OCI-LY7 (cell line): ENCODE measurements at regions not wholly inside any gene's neighbourhood (a gene's known extent, or its start where the extent isn't known, plus 50 kb on each side); places are given as distances from the start of the nearest gene placed in this dataset.

ENCODE experiments used
- BruUV-seq: library from RNA; stranded (reverse); fragments of 400-500 nt; replicated peaks from 2 replicates; lab custom pipeline; 2021; lab: Mats Ljungman, UMichigan
- CTCF ChIA-PET: fragments of 300-600 bp; sonication (Branson Sonifier 250); formaldehyde crosslinking; loops from one replicate; lab custom pipeline; 2022; ENCODE audit warnings: antibody characterized with exemption; ENCODE audit not compliant: unreplicated experiment; lab: Charles Lee
- POLR2A ChIA-PET: fragments of 300-600 bp; sonication (Branson Sonifier 250); formaldehyde crosslinking; loops from one replicate; lab custom pipeline; 2022; ENCODE audit warnings: antibody characterized with exemption; lab: Charles Lee
- DNase-seq: peaks from one replicate; pipeline ENCODE4 v3.0.0-alpha.2; 2015; ENCODE audit warnings: low spot score
- H2AFZ ChIP-seq: fragments of 200-600 bp; sonication (generic), shearing (Covaris generic); 2 replicates; pipeline ENCODE4 v1.6.1; 2014; ENCODE audit warnings: mild to moderate bottlenecking, antibody characterized with exemption, low read length, moderate library complexity
- H3K27ac ChIP-seq: fragments of 200-600 bp; sonication (generic); 2 replicates; pipeline ENCODE4 v1.5.1; 2014; ENCODE audit warnings: mixed run types, low read depth, mild to moderate bottlenecking, moderate library complexity, low read length, inconsistent platforms; ENCODE audit not compliant: poor library complexity, severe bottlenecking
- H3K36me3 ChIP-seq: fragments of 200-600 bp; sonication (generic); 2 replicates; pipeline ENCODE4 v1.6.1; 2014; ENCODE audit warnings: mild to moderate bottlenecking, antibody characterized with exemption, low read length, moderate library complexity, mixed read lengths; ENCODE audit not compliant: insufficient read depth
- H3K4me1 ChIP-seq: fragments of 200-600 bp; sonication (generic); 2 replicates; pipeline ENCODE4 v1.5.1; 2014; ENCODE audit warnings: mild to moderate bottlenecking, low read length; ENCODE audit not compliant: insufficient read depth, poor library complexity, severe bottlenecking
- H3K4me2 ChIP-seq: fragments of 200-600 bp; sonication (generic); 2 replicates; pipeline ENCODE4 v1.6.1; 2014; ENCODE audit warnings: mild to moderate bottlenecking, low read length
- H3K4me3 ChIP-seq: fragments of 200-600 bp; sonication (generic); 2 replicates; pipeline ENCODE4 v1.5.1; 2014; ENCODE audit warnings: mild to moderate bottlenecking, low read depth, low read length; ENCODE audit not compliant: poor library complexity, severe bottlenecking
- H3K79me2 ChIP-seq: fragments of 200-600 bp; sonication (generic); 2 replicates; pipeline ENCODE4 v1.6.1; 2016; ENCODE audit warnings: low read depth, mild to moderate bottlenecking, low read length, moderate library complexity, mixed read lengths; ENCODE audit not compliant: insufficient read depth
- H3K9me2 ChIP-seq: fragments of 200-600 bp; sonication (generic); 2 replicates; pipeline ENCODE4 v1.6.1; 2016; ENCODE audit warnings: mild to moderate bottlenecking, low read length, mixed read lengths; ENCODE audit not compliant: insufficient read depth
- H3K9me3 ChIP-seq: fragments of 200-600 bp; sonication (generic); 2 replicates; pipeline ENCODE4 v1.6.1; 2014; ENCODE audit warnings: mild to moderate bottlenecking, mixed run types, low read length, mixed read lengths
- H4K20me1 ChIP-seq: fragments of 200-600 bp; sonication (generic); 2 replicates; pipeline ENCODE4 v1.6.1; 2014; ENCODE audit warnings: mild to moderate bottlenecking, antibody characterized with exemption, low read length, moderate library complexity, mixed read lengths; ENCODE audit not compliant: insufficient read depth
- CTCF ChIP-seq: fragments of 200-600 bp; sonication (generic); conservative IDR thresholded peaks from 2 replicates; pipeline ENCODE4 v1.5.1; 2014; ENCODE audit warnings: mild to moderate bottlenecking, antibody characterized with exemption, low read length, moderate library complexity, mixed read lengths
- EZH2phosphoT487 ChIP-seq: fragments of 200-600 bp; sonication (generic); IDR thresholded peaks from 2 replicates; pipeline ENCODE4 v1.6.1; 2018; ENCODE audit warnings: low read depth, borderline replicate concordance, mild to moderate bottlenecking, mixed run types, antibody characterized with exemption, low read length, moderate library complexity, mixed read lengths
- intact Hi-C: fragments of 100-400 bp; cut with micrococcal nuclease; formaldehyde crosslinking; loops from one replicate; pipeline ENCODE4 v1.10.0; 2022; ENCODE audit not compliant: unreplicated experiment

GRCh38 chr10:83617692-83618545, 521.4 kb upstream of the GHITM start:
- no peaks in the 10 kb centered on the region for H3K4me1 ChIP-seq
- no peaks in the 10 kb centered on the region for H4K20me1 ChIP-seq
- intact Hi-C loops: no loop called here
- no peaks in the 10 kb centered on the region for H3K79me2 ChIP-seq
- H2AFZ ChIP-seq: no peak overlapping the region
- no peak overlapping the region for H3K4me2 ChIP-seq
- H3K4me3 ChIP-seq: no peak overlapping the region
- POLR2A ChIA-PET: no interaction called here
- H3K9me2 ChIP-seq: no peaks in the 10 kb centered on the region
- CTCF ChIA-PET: no interaction called here
- no peak for DNase-seq
- no peaks in the 10 kb centered on the region for H3K36me3 ChIP-seq
- H3K9me3 ChIP-seq: no peaks in the 10 kb centered on the region
- no TSS peak for BruUV-seq
- H3K27ac ChIP-seq: no peak overlapping the region
- TF ChIP-seq CTCF: no peak
- no peak for TF ChIP-seq EZH2phosphoT487

GRCh38 chr10:83625831-83626360, 513.4 kb upstream of the GHITM start:
- Histone ChIP-seq H2AFZ (no peak overlapping the region), H3K4me2 (no peak overlapping the region), H3K4me3 (no peak overlapping the region), H3K79me2 (no peaks in the 10 kb centered on the region), H3K4me1 (no peaks in the 10 kb centered on the region), H3K27ac (no peak overlapping the region), H3K9me3 (no peaks in the 10 kb centered on the region), H4K20me1 (no peaks in the 10 kb centered on the region), H3K36me3 (no peaks in the 10 kb centered on the region), H3K9me2 (no peaks in the 10 kb centered on the region)
- intact Hi-C loops: no loop called here
- ChIA-PET CTCF (no interaction called here), POLR2A (no interaction called here)
- BruUV-seq: no TSS peak
- DNase-seq: no peak
- TF ChIP-seq EZH2phosphoT487 (no peak), CTCF (no peak)

GRCh38 chr10:83632701-83633100, 506.6 kb upstream of the GHITM start:
- BruUV-seq: no TSS peak
- TF ChIP-seq EZH2phosphoT487 (no peak), CTCF (no peak)

More at GRCh38 chr10:83632701-83633100, 506.6 kb upstream of the GHITM start:
- Histone ChIP-seq H3K27ac (no peak overlapping the region), H3K79me2 (no peaks in the 10 kb centered on the region), H2AFZ (no peak overlapping the region), H3K4me2 (no peak overlapping the region), H3K9me3 (no peaks in the 10 kb centered on the region), H3K4me3 (no peak overlapping the region), H3K9me2 (no peaks in the 10 kb centered on the region), H3K4me1 (no peaks in the 10 kb centered on the region), H4K20me1 (no peaks in the 10 kb centered on the region), H3K36me3 (no peaks in the 10 kb centered on the region)
- ChIA-PET POLR2A (no interaction called here), CTCF (no interaction called here)
- no peak for DNase-seq
- intact Hi-C loops: no loop called here
